Choroid plexus epithelial cell (primary cell): ENCODE measurements at regions not wholly inside any gene's neighbourhood (a gene's known extent, or its start where the extent isn't known, plus 50 kb on each side); places are given as distances from the start of the nearest gene placed in this dataset.

Experiments
- DNase-seq: peaks from one replicate; pipeline ENCODE4 v3.0.0-alpha.2; 2010; ENCODE audit warnings: low read depth
- H3K4me3 ChIP-seq: 2 replicates; pipeline ENCODE4 v1.5.1; 2011; ENCODE audit warnings: low read depth, mild to moderate bottlenecking, control low read depth, low read length, moderate library complexity
- CTCF ChIP-seq: conservative IDR thresholded peaks from 2 replicates; pipeline ENCODE4 v1.5.1; 2011; ENCODE audit warnings: low read depth, mild to moderate bottlenecking, control low read depth, inconsistent platforms, low read length, moderate library complexity

GRCh38 chrX:148372925-148373324 is 127.5 kb upstream of the AFF2 start:
- no peak for TF ChIP-seq CTCF
- no peak overlapping the region for H3K4me3 ChIP-seq
- no peak for DNase-seq

- no peak for TF ChIP-seq CTCF
- DNase-seq: no peak
- H3K4me3 ChIP-seq: no peak overlapping the region
Measured at GRCh38 chrX:148376342-148376741, 124.1 kb upstream of the AFF2 start.

- no peak for TF ChIP-seq CTCF
- no peak for DNase-seq
- H3K4me3 ChIP-seq: no peak overlapping the region
Measured at GRCh38 chrX:148380107-148380506, 120.3 kb upstream of the AFF2 start.

- DNase-seq: no peak
- no peak overlapping the region for H3K4me3 ChIP-seq
- no peak for TF ChIP-seq CTCF
Measured at GRCh38 chrX:148380650-148381561, 119.5 kb upstream of the AFF2 start.

GRCh38 chrX:148381603-148382002 is 118.8 kb upstream of the AFF2 start:
- no peak for DNase-seq
- no peak overlapping the region for H3K4me3 ChIP-seq
- no peak for TF ChIP-seq CTCF

- no peak for DNase-seq
- no peak for TF ChIP-seq CTCF
- no peak overlapping the region for H3K4me3 ChIP-seq
Measured at GRCh38 chrX:148382983-148383382, 117.4 kb upstream of the AFF2 start.

- TF ChIP-seq CTCF: no peak
- no peak overlapping the region for H3K4me3 ChIP-seq
- no peak for DNase-seq
Measured at GRCh38 chrX:148385471-148385870, 114.9 kb upstream of the AFF2 start.
